Peyer's patch (tissue), 4 donors: ENCODE measurements at regions not wholly inside any gene's neighbourhood (a gene's known extent, or its start where the extent isn't known, plus 50 kb on each side); places are given as distances from the start of the nearest gene placed in this dataset.

ENCODE experiments used
- CTCF ChIP-seq, 6 experiments: fragments of 450-650 bp in 4 of 6; fragments of 200-600 bp in 2 of 6; sonication (generic) in 1 of 6; IDR thresholded peaks; one replicate each; pipeline ENCODE4 v1.5.1; 2017 to 2019; ENCODE audit warnings: antibody characterized with exemption in 6 of 6, mild to moderate bottlenecking in 3 of 6, moderate library complexity in 1 of 6
- POLR2A ChIP-seq, 2 donors: fragments of 450-650 bp; IDR thresholded peaks; one replicate each; pipeline ENCODE4 v1.5.1; 2017; ENCODE audit warnings: antibody characterized with exemption in 2 of 2, mild to moderate bottlenecking in 2 of 2, moderate library complexity in 2 of 2

- TF ChIP-seq CTCF (IDR thresholded peaks at IDR 0.05) (no peak), POLR2A (IDR thresholded peaks at IDR 0.05) (no peak)
Observed at GRCh38 chr5:148717668-148718067, 63.3 kb upstream of the HTR4 start.
